Peyer's patch (tissue), 4 donors: ENCODE measurements at regions not wholly inside any gene's neighbourhood (a gene's known extent, or its start where the extent isn't known, plus 50 kb on each side); places are given as distances from the start of the nearest gene placed in this dataset.
A peak's percentile ranks its signal among the peaks of the same experiment; 100 is the strongest.
"Not testable (repeated sequence)": the region's sequence is repeated elsewhere in the genome, so short reads cannot be mapped to it uniquely, and the experiment has no call there.

Experiments used
- DNase-seq, 3 donors: peaks; one replicate each; pipeline ENCODE4 v3.0.0-alpha.2; 2017 to 2019
- H3K27ac ChIP-seq, 4 donors: fragments of 200-600 bp; sonication (generic); one replicate each; pipeline ENCODE4 v1.5.1; 2016 to 2019
- H3K27me3 ChIP-seq, 2 donors: fragments of 200-600 bp; sonication (generic); one replicate each; pipeline ENCODE4 v1.5.1; 2019
- H3K36me3 ChIP-seq, 3 donors: fragments of 200-600 bp; sonication (generic); one replicate each; pipeline ENCODE4 v1.5.1; 2016 to 2019
- H3K4me1 ChIP-seq, 4 donors: fragments of 200-600 bp; sonication (generic); one replicate each; pipeline ENCODE4 v1.5.1; 2016 to 2019
- H3K4me3 ChIP-seq, 4 donors: fragments of 200-600 bp; sonication (generic); 1 replicate in 3 of 4; 2 replicates in 1 of 4; pipeline ENCODE4 v1.5.1; 2016 to 2019; ENCODE audit warnings: mild to moderate bottlenecking in 1 of 4
- H3K9me3 ChIP-seq, 4 donors: fragments of 200-600 bp; sonication (generic); one replicate each; pipeline ENCODE4 v1.5.1; 2016 to 2019; ENCODE audit warnings: mild to moderate bottlenecking in 1 of 4
- CTCF ChIP-seq, 6 experiments: fragments of 450-650 bp in 4 of 6; fragments of 200-600 bp in 2 of 6; sonication (generic) in 1 of 6; IDR thresholded peaks; one replicate each; pipeline ENCODE4 v1.5.1; 2017 to 2019; ENCODE audit warnings: antibody characterized with exemption in 6 of 6, mild to moderate bottlenecking in 3 of 6, moderate library complexity in 1 of 6
- POLR2A ChIP-seq, 2 donors: fragments of 450-650 bp; IDR thresholded peaks; one replicate each; pipeline ENCODE4 v1.5.1; 2017; ENCODE audit warnings: antibody characterized with exemption in 2 of 2, mild to moderate bottlenecking in 2 of 2, moderate library complexity in 2 of 2

DNA sequence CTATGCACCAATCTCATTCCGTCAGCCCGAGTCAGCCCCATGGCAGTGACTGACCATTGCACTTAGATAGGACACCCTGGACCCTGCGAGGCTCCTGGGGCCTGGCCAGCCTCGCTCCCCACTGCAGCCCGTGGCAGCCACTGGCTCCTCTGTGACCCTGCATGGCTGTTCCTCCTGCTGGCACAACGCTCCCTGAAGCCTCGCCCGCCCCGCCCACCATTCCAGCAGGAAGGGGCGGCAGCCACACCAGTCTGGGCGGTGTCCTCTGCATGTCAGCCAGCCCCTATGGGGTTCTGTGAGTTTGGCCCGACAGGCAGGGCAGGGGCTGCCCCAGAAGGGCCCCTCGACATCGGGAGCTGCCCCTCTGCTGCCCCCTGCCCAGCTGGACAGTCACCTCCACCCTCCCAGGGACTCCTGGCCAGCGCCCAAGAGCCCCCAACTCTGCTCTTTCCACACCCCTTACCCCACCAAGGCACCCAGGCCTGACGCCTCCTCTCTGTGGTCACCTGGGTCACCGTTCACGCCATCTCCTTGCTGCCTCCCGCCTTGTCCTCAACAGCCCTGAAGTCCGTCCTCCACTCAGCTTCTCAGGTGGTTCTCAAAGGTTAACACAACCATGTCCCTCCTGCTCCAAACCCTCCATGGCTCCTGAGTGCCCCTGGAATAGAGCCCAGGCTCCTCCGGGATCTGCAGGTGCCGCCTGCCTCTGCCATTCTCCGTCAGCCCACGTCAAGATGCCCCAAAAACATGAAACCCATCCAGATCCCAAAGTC, 103.5 kb downstream of the MICALL2 start:
- peaks cover 0 to 12% (median 0%) of the 10 kb centered on the region in 4 donors for H3K4me1 ChIP-seq
- H3K9me3 ChIP-seq, result no peaks in the 10 kb centered on the region
- no peaks in the 10 kb centered on the region for H3K36me3 ChIP-seq
- peak in 2 of 3 donors; percentile 54 to 70 for DNase-seq
- no peaks in the 10 kb centered on the region for H3K27me3 ChIP-seq
- no peak for TF ChIP-seq CTCF (IDR thresholded peaks at IDR 0.05)
- TF ChIP-seq POLR2A (IDR thresholded peaks at IDR 0.05), result no peak
- H3K4me3 ChIP-seq, result no peak overlapping the region
- no peak overlapping the region for H3K27ac ChIP-seq

DNA sequence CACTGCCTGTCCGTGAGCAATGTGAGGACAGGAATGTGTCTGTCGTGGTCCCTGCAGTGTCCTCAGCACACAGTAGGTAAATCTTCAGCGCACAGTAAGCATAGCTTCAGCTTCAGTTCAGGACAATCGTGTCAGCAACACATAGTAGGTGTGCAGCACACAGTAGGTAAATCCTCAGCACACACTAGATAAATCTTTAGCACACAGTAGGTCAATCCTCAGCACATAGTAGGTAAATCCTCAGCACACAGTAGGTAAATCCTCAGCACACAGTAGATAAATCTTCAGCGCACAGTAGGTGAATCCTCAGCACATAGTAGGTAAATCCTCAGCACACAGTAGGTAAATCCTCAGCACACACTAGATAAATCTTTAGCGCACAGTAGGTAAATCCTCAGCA, 102.4 kb downstream of the MICALL2 start:
- not testable (repeated sequence) for H3K36me3 ChIP-seq, H3K9me3 ChIP-seq, H3K27ac ChIP-seq, H3K27me3 ChIP-seq, H3K4me3 ChIP-seq, DNase-seq
- peaks cover 0 to 12% (median 0%) of the 10 kb centered on the region in 4 donors for H3K4me1 ChIP-seq

GRCh38 chr7:1357260-1357600, 102.0 kb downstream of the MICALL2 start:
- H3K9me3 ChIP-seq, DNase-seq, H3K27ac ChIP-seq, H3K36me3 ChIP-seq, H3K27me3 ChIP-seq, H3K4me3 ChIP-seq: not testable (repeated sequence)
- H3K4me1 ChIP-seq, result peaks cover 0 to 12% (median 0%) of the 10 kb centered on the region in 4 donors

DNA sequence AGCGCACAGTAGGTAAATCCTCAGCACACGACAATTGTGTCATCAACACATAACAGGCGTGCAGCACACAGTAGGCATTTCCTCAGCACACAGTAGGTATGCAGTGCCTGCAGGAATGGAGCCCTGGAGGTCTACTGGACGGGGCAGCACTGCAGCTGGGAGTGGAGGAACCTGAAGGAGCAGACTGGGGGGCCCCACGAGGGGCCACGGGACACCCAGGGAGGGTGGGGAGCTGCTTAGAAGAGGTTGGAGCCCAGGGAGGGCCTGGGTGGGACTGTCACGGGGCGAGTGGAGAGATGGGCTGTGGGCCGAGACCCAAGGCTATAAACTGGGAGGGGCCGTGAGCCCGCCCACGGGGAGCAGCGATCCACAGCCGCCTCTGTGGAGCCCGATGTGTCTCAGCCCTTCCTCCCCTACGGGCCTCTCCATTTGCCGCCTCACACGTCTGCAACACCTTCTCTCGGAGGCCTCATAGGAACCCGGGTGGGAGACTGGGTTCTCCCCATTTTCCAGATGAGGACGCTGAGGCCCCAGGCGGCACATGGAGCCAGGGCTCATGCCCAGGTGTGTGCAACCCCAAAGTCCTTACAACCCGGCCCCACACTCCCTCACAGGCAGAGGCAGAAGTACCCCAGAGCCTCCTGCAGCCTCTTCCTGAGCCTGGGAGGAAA, 101.5 kb downstream of the MICALL2 start:
- Histone ChIP-seq H3K4me3 (no peak overlapping the region), H3K27ac (no peak overlapping the region), H3K9me3 (no peaks in the 10 kb centered on the region), H3K27me3 (no peaks in the 10 kb centered on the region), H3K4me1 (peaks cover 0 to 12% (median 0%) of the 10 kb centered on the region in 4 donors), H3K36me3 (no peaks in the 10 kb centered on the region)
- TF ChIP-seq POLR2A (IDR thresholded peaks at IDR 0.05), result no peak
- no peak for TF ChIP-seq CTCF (IDR thresholded peaks at IDR 0.05)
- peak in 1 of 3 donors; percentile 29 for DNase-seq

GRCh38 chr7:1358376-1359050, 100.8 kb downstream of the MICALL2 start:
- Histone ChIP-seq H3K9me3 (no peaks in the 10 kb centered on the region), H3K4me3 (no peak overlapping the region), H3K27ac (no peak overlapping the region), H3K27me3 (no peaks in the 10 kb centered on the region), H3K36me3 (no peaks in the 10 kb centered on the region), H3K4me1 (peaks cover 0 to 12% (median 0%) of the 10 kb centered on the region in 4 donors)
- TF ChIP-seq POLR2A (IDR thresholded peaks at IDR 0.05), result no peak
- no peak for TF ChIP-seq CTCF (IDR thresholded peaks at IDR 0.05)
- peak in 1 of 3 donors; percentile 20 for DNase-seq

DNA sequence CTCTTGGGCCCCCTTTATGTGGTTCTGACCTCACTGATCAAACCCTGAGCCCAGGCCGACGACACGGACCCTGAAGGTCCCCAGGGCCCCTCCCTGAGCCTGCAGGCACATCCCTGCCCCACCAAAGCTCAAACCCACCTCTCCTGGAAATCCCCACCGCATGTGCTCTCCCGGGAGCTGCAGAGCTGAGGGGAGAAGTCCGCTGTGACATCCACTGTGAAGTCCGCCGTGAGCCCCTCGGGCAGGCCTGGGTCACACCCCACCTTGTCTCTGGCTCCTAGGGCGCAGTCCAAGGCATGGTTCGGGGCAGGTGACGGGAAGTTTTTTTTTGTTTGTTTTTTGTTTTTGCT, 100.2 kb downstream of the MICALL2 start:
- no peaks in the 10 kb centered on the region for H3K9me3 ChIP-seq
- H3K27ac ChIP-seq, result no peak overlapping the region
- TF ChIP-seq CTCF (IDR thresholded peaks at IDR 0.05), result no peak
- no peak for TF ChIP-seq POLR2A (IDR thresholded peaks at IDR 0.05)
- H3K4me3 ChIP-seq, result no peak overlapping the region
- DNase-seq, result peak in 1 of 3 donors; percentile 29
- H3K27me3 ChIP-seq, result no peaks in the 10 kb centered on the region
- no peaks in the 10 kb centered on the region for H3K36me3 ChIP-seq
- H3K4me1 ChIP-seq, result peaks cover 0 to 12% (median 0%) of the 10 kb centered on the region in 4 donors
